ENCODE measurements at regions not wholly inside any gene's neighbourhood (a gene's known extent, or its start where the extent isn't known, plus 50 kb on each side); places are given as distances from the start of the nearest gene placed in this dataset.

DNA sequence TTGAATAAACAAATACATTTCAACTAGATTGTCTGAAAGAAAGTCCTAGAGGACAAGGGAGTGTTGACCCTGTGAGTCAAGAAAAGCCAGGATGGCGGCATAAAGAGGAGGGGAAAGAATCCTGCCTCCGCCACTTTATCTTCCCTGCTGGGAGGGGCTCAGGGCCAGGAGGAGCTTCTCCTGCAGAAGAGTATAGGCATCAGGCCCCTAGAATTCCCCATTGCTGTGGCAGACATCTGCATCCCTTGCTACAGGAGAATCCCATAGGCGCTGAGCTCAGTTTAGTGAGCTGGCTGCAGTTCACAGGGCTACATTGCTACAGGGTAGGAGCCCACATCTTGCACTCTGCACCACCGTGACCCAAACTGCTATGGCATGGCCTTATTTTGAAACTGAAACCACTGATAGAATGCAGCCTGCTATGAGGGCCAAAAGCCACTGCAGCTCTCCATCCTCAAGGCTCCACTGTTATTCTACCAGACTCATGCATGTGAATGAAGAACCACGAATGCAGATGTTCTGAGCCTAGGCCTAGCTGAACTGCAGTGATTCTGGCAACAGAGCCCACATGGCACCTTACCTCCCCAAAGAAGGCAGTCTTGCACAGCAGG, 941.4 kb upstream of the CTNND2 start:
- 94% methylated on average over 5 of the region's 5 CpGs for WGBS (ENCODE audit: insufficient coverage)
- Histone ChIP-seq H3K27ac (ENCODE audit: insufficient read depth in 1 of 2, low read depth in 1 of 2, low read length in 2 of 2, poor library complexity in 1 of 2, severe bottlenecking in 2 of 2) (no peak overlapping the region), H3K4me3 (ENCODE audit: control insufficient read depth in 1 of 7, extremely low read depth in 1 of 7, insufficient read depth in 4 of 7, low read depth in 2 of 7, low read length in 6 of 7) (no peak overlapping the region), H3K9me3 (ENCODE audit: control extremely low read depth in 1 of 5, control insufficient read depth in 4 of 5, insufficient read depth in 2 of 5, low read depth in 1 of 5, low read length in 4 of 5) (no peaks in the 10 kb centered on the region), H3K36me3 (ENCODE audit: control insufficient read depth in 4 of 4, insufficient read depth in 4 of 4, low read length in 3 of 4) (no peaks in the 10 kb centered on the region), H3K27me3 (replicated peaks in 2 of 5; ENCODE audit: control insufficient read depth in 4 of 5, insufficient read depth in 5 of 5, low read length in 4 of 5) (no peaks in the 10 kb centered on the region), H3K4me1 (ENCODE audit: control extremely low read depth in 1 of 4, control insufficient read depth in 4 of 4, insufficient read depth in 4 of 4, low read length in 3 of 4) (peaks cover 0 to 6% (median 2%) of the 10 kb centered on the region in 4 experiments)
- ChIA-PET CTCF (no interaction called here), POLR2A (no interaction called here)
- no peak for DNase-seq

DNA sequence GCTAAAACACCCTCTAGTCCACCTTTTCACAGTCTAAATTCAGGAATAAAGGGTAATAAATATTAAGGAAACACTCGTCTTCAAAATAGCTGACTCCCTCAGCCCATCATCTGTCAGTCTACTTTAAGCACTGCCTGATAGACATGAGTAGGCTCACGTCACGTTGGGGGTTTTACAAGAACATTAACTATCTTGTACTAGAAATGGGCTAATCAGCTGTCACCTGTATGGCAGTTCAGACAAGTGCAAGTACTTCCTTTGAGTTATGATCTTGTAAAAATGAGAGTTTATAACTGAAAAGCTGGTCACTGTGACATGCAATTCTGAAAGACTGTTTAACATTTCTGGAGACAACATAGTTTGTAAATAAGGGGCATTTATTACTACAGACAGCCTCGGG, 936.7 kb upstream of the CTNND2 start:
- WGBS (ENCODE audit: insufficient coverage): 90% methylated on average over 2 of the region's 4 CpGs
- ChIA-PET POLR2A (no interaction called here), CTCF (no interaction called here)
- H3K4me1 ChIP-seq (ENCODE audit: control extremely low read depth in 1 of 4, control insufficient read depth in 4 of 4, insufficient read depth in 4 of 4, low read length in 3 of 4): peaks cover 0 to 2% (median under 1%) of the 10 kb centered on the region in 4 experiments
- no peaks in the 10 kb centered on the region for H3K36me3 ChIP-seq (ENCODE audit: control insufficient read depth in 4 of 4, insufficient read depth in 4 of 4, low read length in 3 of 4)
- DNase-seq: no peak
- H3K27ac ChIP-seq (ENCODE audit: insufficient read depth in 1 of 2, low read depth in 1 of 2, low read length in 2 of 2, poor library complexity in 1 of 2, severe bottlenecking in 2 of 2): no peak overlapping the region
- H3K4me3 ChIP-seq (ENCODE audit: control insufficient read depth in 1 of 7, extremely low read depth in 1 of 7, insufficient read depth in 4 of 7, low read depth in 2 of 7, low read length in 6 of 7): no peak overlapping the region
- no peaks in the 10 kb centered on the region for H3K27me3 ChIP-seq (replicated peaks in 2 of 5; ENCODE audit: control insufficient read depth in 4 of 5, insufficient read depth in 5 of 5, low read length in 4 of 5)
- H3K9me3 ChIP-seq (ENCODE audit: control extremely low read depth in 1 of 5, control insufficient read depth in 4 of 5, insufficient read depth in 2 of 5, low read depth in 1 of 5, low read length in 4 of 5): no peaks in the 10 kb centered on the region

DNA sequence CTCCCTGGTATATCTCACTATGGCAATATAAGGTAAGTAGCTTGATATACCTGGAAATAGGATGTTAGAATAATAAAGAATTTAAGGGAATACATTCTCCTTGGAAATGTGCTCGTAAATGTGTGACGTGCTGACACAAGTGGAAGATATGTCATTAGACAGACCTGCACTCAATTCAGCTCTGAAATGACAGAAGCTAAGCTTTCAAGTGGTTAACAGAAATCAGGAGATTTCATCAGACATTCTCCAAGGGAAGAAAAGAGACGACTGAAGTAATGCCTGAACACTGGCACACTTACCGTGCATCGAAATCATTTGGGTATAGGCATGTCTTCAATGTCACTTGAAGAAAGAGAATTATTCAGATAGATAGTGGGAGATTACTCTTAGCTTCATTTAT, 933.3 kb upstream of the CTNND2 start:
- Histone ChIP-seq H3K4me3 (ENCODE audit: control insufficient read depth in 1 of 7, extremely low read depth in 1 of 7, insufficient read depth in 4 of 7, low read depth in 2 of 7, low read length in 6 of 7) (no peak overlapping the region), H3K27me3 (replicated peaks in 2 of 5; ENCODE audit: control insufficient read depth in 4 of 5, insufficient read depth in 5 of 5, low read length in 4 of 5) (no peaks in the 10 kb centered on the region), H3K9me3 (ENCODE audit: control extremely low read depth in 1 of 5, control insufficient read depth in 4 of 5, insufficient read depth in 2 of 5, low read depth in 1 of 5, low read length in 4 of 5) (no peaks in the 10 kb centered on the region), H3K36me3 (ENCODE audit: control insufficient read depth in 4 of 4, insufficient read depth in 4 of 4, low read length in 3 of 4) (no peaks in the 10 kb centered on the region), H3K4me1 (ENCODE audit: control extremely low read depth in 1 of 4, control insufficient read depth in 4 of 4, insufficient read depth in 4 of 4, low read length in 3 of 4) (no peaks in the 10 kb centered on the region), H3K27ac (ENCODE audit: insufficient read depth in 1 of 2, low read depth in 1 of 2, low read length in 2 of 2, poor library complexity in 1 of 2, severe bottlenecking in 2 of 2) (no peak overlapping the region)
- POLR2A ChIA-PET: no interaction called here
- CTCF ChIA-PET: no interaction called here
- 97% methylated on average over 5 of the region's 5 CpGs for WGBS (ENCODE audit: insufficient coverage)
- no peak for DNase-seq

DNA sequence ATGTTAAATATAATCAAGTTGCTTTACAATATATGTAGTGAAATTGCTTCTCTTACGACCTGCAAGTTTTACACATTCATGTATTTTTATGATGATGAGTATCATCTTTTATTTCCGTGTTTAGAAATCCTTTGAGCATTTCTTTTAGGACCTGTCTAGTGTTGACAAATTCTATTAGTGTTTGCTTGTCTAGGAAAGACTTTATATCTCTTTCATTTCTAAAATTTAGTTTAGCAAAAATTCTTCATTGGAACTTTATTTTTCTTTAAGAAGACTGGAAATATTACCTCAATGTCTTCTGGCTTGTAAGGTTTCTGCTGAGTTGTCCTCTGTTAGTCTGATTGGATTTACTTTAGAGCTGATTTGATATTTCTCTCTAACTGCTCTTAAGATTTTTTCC, 920.9 kb upstream of the CTNND2 start:
- no peaks in the 10 kb centered on the region for H3K4me1 ChIP-seq (ENCODE audit: control extremely low read depth in 1 of 4, control insufficient read depth in 4 of 4, insufficient read depth in 4 of 4, low read length in 3 of 4)
- no peak overlapping the region for H3K27ac ChIP-seq (ENCODE audit: insufficient read depth in 1 of 2, low read depth in 1 of 2, low read length in 2 of 2, poor library complexity in 1 of 2, severe bottlenecking in 2 of 2)
- no peak overlapping the region for H3K4me3 ChIP-seq (ENCODE audit: control insufficient read depth in 1 of 7, extremely low read depth in 1 of 7, insufficient read depth in 4 of 7, low read depth in 2 of 7, low read length in 6 of 7)
- ChIA-PET CTCF (interaction anchor here (1.3 kb wide), 1 partner anchor 15 kb away, joined by 3 read pairs; no protein-coding TSS in a partner anchor), POLR2A (no interaction called here)
- H3K9me3 ChIP-seq (ENCODE audit: control extremely low read depth in 1 of 5, control insufficient read depth in 4 of 5, insufficient read depth in 2 of 5, low read depth in 1 of 5, low read length in 4 of 5): peaks cover 0 to 29% (median 12%) of the 10 kb centered on the region in 5 experiments
- WGBS (ENCODE audit: insufficient coverage): no CpG with 5 or more reads among the region's 2 CpGs
- peak in 2 of 3 donors; percentile 11 to 20 for DNase-seq
- no peaks in the 10 kb centered on the region for H3K36me3 ChIP-seq (ENCODE audit: control insufficient read depth in 4 of 4, insufficient read depth in 4 of 4, low read length in 3 of 4)
- H3K27me3 ChIP-seq (replicated peaks in 2 of 5; ENCODE audit: control insufficient read depth in 4 of 5, insufficient read depth in 5 of 5, low read length in 4 of 5): no peaks in the 10 kb centered on the region

DNA sequence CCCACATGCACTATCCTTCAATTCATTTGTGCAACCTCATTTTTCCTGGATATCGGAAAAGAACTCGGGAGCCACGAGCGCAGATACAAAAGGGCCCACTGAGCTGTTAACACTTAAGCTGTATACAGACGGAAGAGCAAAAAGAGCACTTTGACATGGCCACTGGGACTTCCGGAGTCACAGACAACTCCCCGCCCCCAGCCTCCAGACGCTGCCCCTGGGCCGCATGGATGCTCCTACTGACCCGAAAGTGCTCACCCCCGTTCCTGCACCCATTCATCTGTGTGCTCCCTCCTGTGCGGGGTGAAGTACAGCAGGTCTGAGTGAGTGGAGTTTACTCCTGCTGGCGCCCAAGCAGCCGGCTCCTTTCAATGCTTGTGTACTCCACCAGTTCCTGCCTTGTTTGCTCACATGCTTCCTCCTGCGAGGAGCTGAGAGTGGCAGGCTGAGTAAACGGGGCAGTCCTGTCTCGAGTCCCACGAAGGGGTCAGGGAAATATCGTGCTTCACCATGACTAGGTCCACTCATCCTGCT, 901.0 kb upstream of the CTNND2 start:
- Histone ChIP-seq H3K36me3 (ENCODE audit: control insufficient read depth in 4 of 4, insufficient read depth in 4 of 4, low read length in 3 of 4) (no peaks in the 10 kb centered on the region), H3K9me3 (ENCODE audit: control extremely low read depth in 1 of 5, control insufficient read depth in 4 of 5, insufficient read depth in 2 of 5, low read depth in 1 of 5, low read length in 4 of 5) (no peaks in the 10 kb centered on the region), H3K27ac (ENCODE audit: insufficient read depth in 1 of 2, low read depth in 1 of 2, low read length in 2 of 2, poor library complexity in 1 of 2, severe bottlenecking in 2 of 2) (no peak overlapping the region), H3K27me3 (replicated peaks in 2 of 5; ENCODE audit: control insufficient read depth in 4 of 5, insufficient read depth in 5 of 5, low read length in 4 of 5) (no peaks in the 10 kb centered on the region), H3K4me3 (ENCODE audit: control insufficient read depth in 1 of 7, extremely low read depth in 1 of 7, insufficient read depth in 4 of 7, low read depth in 2 of 7, low read length in 6 of 7) (no peak overlapping the region), H3K4me1 (ENCODE audit: control extremely low read depth in 1 of 4, control insufficient read depth in 4 of 4, insufficient read depth in 4 of 4, low read length in 3 of 4) (no peaks in the 10 kb centered on the region)
- ChIA-PET CTCF (no interaction called here), POLR2A (no interaction called here)
- WGBS (ENCODE audit: insufficient coverage): 87% methylated on average over 17 of the region's 19 CpGs
- no peak for DNase-seq

DNA sequence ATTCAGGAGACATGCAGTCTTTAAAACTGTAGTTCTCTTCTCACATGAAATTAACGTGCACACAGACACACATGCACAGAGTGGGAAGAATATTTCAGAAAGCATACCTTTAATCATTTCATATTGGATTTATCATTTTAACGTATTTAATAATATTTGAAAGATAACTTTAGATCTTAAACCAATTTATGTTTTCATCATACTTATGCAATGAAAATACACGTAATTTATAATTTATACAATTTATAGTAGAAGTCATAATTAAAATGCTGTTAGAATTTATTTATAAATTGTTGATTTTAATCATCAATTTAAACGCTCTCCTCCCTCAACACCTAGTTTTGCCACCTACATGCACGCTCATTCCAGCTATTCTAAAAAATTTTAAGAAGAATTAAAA, 894.9 kb upstream of the CTNND2 start:
- no peaks in the 10 kb centered on the region for H3K4me1 ChIP-seq (ENCODE audit: control extremely low read depth in 1 of 4, control insufficient read depth in 4 of 4, insufficient read depth in 4 of 4, low read length in 3 of 4)
- WGBS (ENCODE audit: insufficient coverage): no CpG with 5 or more reads among the region's 5 CpGs
- POLR2A ChIA-PET: no interaction called here

DNA sequence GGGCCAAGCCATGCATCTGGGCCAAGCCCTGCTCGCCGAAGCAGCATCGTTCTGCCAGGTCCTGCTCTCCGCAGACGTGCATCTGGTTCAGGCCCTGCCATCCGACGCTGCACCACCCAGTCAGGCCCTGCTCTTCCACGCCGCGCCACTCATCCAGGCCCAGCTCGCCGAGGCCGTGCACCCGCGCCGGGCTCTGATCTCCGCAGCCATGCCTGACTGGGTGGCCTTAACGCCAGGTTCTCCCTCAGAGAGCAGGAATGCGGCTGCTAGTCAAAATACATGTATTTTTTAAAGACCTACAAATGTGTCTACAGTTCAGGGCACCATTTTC, 891.1 kb upstream of the CTNND2 start:
- POLR2A ChIA-PET: no interaction called here
- 93% methylated on average over 18 of the region's 19 CpGs for WGBS (ENCODE audit: insufficient coverage)

More for the DNA sequence above, 894.9 kb upstream of the CTNND2 start:
- Histone ChIP-seq H3K9me3 (ENCODE audit: control extremely low read depth in 1 of 5, control insufficient read depth in 4 of 5, insufficient read depth in 2 of 5, low read depth in 1 of 5, low read length in 4 of 5) (peaks cover 0 to 11% (median 4%) of the 10 kb centered on the region in 5 experiments), H3K27ac (ENCODE audit: insufficient read depth in 1 of 2, low read depth in 1 of 2, low read length in 2 of 2, poor library complexity in 1 of 2, severe bottlenecking in 2 of 2) (no peak overlapping the region), H3K27me3 (replicated peaks in 2 of 5; ENCODE audit: control insufficient read depth in 4 of 5, insufficient read depth in 5 of 5, low read length in 4 of 5) (no peaks in the 10 kb centered on the region), H3K4me3 (ENCODE audit: control insufficient read depth in 1 of 7, extremely low read depth in 1 of 7, insufficient read depth in 4 of 7, low read depth in 2 of 7, low read length in 6 of 7) (no peak overlapping the region), H3K36me3 (ENCODE audit: control insufficient read depth in 4 of 4, insufficient read depth in 4 of 4, low read length in 3 of 4) (no peaks in the 10 kb centered on the region)
- DNase-seq: no peak
- CTCF ChIA-PET: no interaction called here

More for the DNA sequence above, 891.1 kb upstream of the CTNND2 start:
- Histone ChIP-seq H3K9me3 (ENCODE audit: control extremely low read depth in 1 of 5, control insufficient read depth in 4 of 5, insufficient read depth in 2 of 5, low read depth in 1 of 5, low read length in 4 of 5) (peaks cover 0 to 12% (median 4%) of the 10 kb centered on the region in 5 experiments), H3K27ac (ENCODE audit: insufficient read depth in 1 of 2, low read depth in 1 of 2, low read length in 2 of 2, poor library complexity in 1 of 2, severe bottlenecking in 2 of 2) (no peak overlapping the region), H3K27me3 (replicated peaks in 2 of 5; ENCODE audit: control insufficient read depth in 4 of 5, insufficient read depth in 5 of 5, low read length in 4 of 5) (no peaks in the 10 kb centered on the region), H3K36me3 (ENCODE audit: control insufficient read depth in 4 of 4, insufficient read depth in 4 of 4, low read length in 3 of 4) (no peaks in the 10 kb centered on the region), H3K4me3 (ENCODE audit: control insufficient read depth in 1 of 7, extremely low read depth in 1 of 7, insufficient read depth in 4 of 7, low read depth in 2 of 7, low read length in 6 of 7) (no peak overlapping the region), H3K4me1 (ENCODE audit: control extremely low read depth in 1 of 4, control insufficient read depth in 4 of 4, insufficient read depth in 4 of 4, low read length in 3 of 4) (no peaks in the 10 kb centered on the region)
- CTCF ChIA-PET: no interaction called here
- no peak for DNase-seq

Measured in common myeloid progenitor, CD34-positive (primary cell).